Activated CD8-positive, alpha-beta T cell treated with anti-CD3 and anti-CD28 coated beads for 36 hours (primary cell): ENCODE measurements at regions not wholly inside any gene's neighbourhood (a gene's known extent, or its start where the extent isn't known, plus 50 kb on each side); places are given as distances from the start of the nearest gene placed in this dataset.
A peak's percentile ranks its signal among the peaks of the same experiment; 100 is the strongest.
"Not testable (repeated sequence)": the region's sequence is repeated elsewhere in the genome, so short reads cannot be mapped to it uniquely, and the experiment has no call there.

Experiments used
- ATAC-seq: fragments of 200-7000 bp; cut with Tn5 transposase; one replicate; pipeline ENCODE4 v1.10.0; 2021; ENCODE audit warnings: mild to moderate bottlenecking, moderate library complexity
- CTCF ChIA-PET: fragments of 350-600 bp; sonication (Branson Sonifier 250); formaldehyde crosslinking; loops from one replicate; lab custom pipeline; 2021; ENCODE audit warnings: antibody characterized with exemption; lab: Charles Lee
- POLR2A ChIA-PET: fragments of 350-600 bp; sonication (Branson Sonifier 250); formaldehyde crosslinking; loops from one replicate; lab custom pipeline; 2021; ENCODE audit warnings: antibody characterized with exemption; lab: Charles Lee
- DNase-seq: peaks from one replicate; pipeline ENCODE4 v3.0.0-alpha.2; 2020
- H3K27ac Mint-ChIP-seq: one replicate; pipeline ENCODE4 v1.8.0; 2021; ENCODE audit warnings: mild to moderate bottlenecking, mixed read lengths
- H3K27me3 Mint-ChIP-seq: one replicate; pipeline ENCODE4 v1.8.0; 2021; ENCODE audit warnings: mixed read lengths
- H3K36me3 Mint-ChIP-seq: one replicate; pipeline ENCODE4 v1.8.0; 2021; ENCODE audit warnings: low read depth, mixed read lengths
- H3K4me1 Mint-ChIP-seq: one replicate; pipeline ENCODE4 v1.8.0; 2021; ENCODE audit warnings: low read depth, mixed read lengths
- H3K4me3 Mint-ChIP-seq: one replicate; pipeline ENCODE4 v1.8.0; 2021; ENCODE audit warnings: mild to moderate bottlenecking, moderate library complexity, mixed read lengths
- H3K9me3 Mint-ChIP-seq: one replicate; pipeline ENCODE4 v1.8.0; 2021; ENCODE audit warnings: mixed read lengths
- CTCF ChIP-seq: fragments of 200-600 bp; IDR thresholded peaks from one replicate; pipeline ENCODE4 v1.8.0; 2022; ENCODE audit warnings: antibody characterized with exemption, mild to moderate bottlenecking
- intact Hi-C: fragments of 100-400 bp; cut with micrococcal nuclease; formaldehyde crosslinking; loops from one replicate; pipeline ENCODE4 v1.10.0; 2022

DNA sequence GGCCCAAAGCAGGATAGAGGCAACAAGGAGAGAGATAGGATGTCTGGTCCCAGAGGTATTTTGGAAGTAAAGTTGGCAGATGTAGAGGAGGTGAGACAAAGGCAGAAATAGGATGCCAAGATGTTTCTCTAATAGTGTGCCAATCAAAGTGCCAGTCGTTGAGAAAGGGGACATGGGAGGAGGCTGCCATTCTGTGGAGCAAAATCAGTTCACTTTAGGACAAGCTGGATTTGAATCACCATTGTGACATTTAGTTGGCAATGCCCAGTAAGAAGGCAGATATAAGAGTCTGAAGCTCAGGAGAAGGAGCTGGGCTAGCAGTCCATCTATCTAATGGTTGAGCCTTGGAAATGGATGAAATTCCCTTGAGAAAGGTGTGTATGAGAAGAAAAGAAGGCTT, 53.8 kb downstream of the ADRB2 start:
- no peak overlapping the region for H3K27ac Mint-ChIP-seq
- H3K27me3 Mint-ChIP-seq: no peaks in the 10 kb centered on the region
- POLR2A ChIA-PET: no interaction called here
- DNase-seq (no peak), ATAC-seq (no peak)
- CTCF ChIA-PET: interaction anchor here (1.1 to 1.7 kb wide), 2 partner anchors 147 to 149 kb away, joined by 5 read pairs; no protein-coding TSS in a partner anchor
- H3K9me3 Mint-ChIP-seq: no peaks in the 10 kb centered on the region
- TF ChIP-seq CTCF: no peak
- H3K4me3 Mint-ChIP-seq: no peak overlapping the region
- H3K4me1 Mint-ChIP-seq: no peaks in the 10 kb centered on the region
- no peaks in the 10 kb centered on the region for H3K36me3 Mint-ChIP-seq
- intact Hi-C loops: no loop called here

GRCh38 chr5:148880696-148881095, 54.3 kb downstream of the ADRB2 start:
- Mint-ChIP-seq H3K9me3 (no peaks in the 10 kb centered on the region), H3K27me3 (no peaks in the 10 kb centered on the region), H3K36me3 (no peaks in the 10 kb centered on the region), H3K4me3 (no peak overlapping the region), H3K27ac (no peak overlapping the region), H3K4me1 (no peaks in the 10 kb centered on the region)
- ChIA-PET CTCF (interaction anchor here (1.1 to 1.7 kb wide), 2 partner anchors 148 to 150 kb away, joined by 5 read pairs; no protein-coding TSS in a partner anchor), POLR2A (no interaction called here)
- no peak for TF ChIP-seq CTCF
- DNase-seq (no peak), ATAC-seq (no peak)
- intact Hi-C loops: no loop called here

DNA sequence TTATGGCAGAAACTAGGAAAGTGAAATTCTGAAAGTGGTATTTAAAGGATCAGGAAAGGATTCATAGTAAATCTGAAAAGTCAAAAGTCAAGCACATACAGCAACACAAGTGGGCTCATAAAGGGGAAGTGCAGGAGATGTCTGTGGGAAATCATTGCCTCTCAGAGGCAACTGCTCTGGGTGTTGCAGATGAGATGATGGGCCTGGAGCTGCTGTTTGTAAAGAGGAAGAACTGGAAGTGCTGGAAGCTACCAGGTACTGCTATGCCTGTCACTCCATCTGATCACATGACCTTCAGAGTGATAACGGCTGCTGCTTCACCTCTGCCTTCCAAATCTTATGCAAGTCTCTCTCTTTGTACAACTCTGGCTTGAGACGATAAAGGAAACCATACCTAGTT, 55.9 kb downstream of the ADRB2 start:
- intact Hi-C loops: no loop called here
- Mint-ChIP-seq H3K27ac (no peak overlapping the region), H3K36me3 (no peaks in the 10 kb centered on the region), H3K27me3 (no peaks in the 10 kb centered on the region), H3K9me3 (no peaks in the 10 kb centered on the region), H3K4me3 (no peak overlapping the region), H3K4me1 (peaks cover 2% of the 10 kb centered on the region)
- no peak for TF ChIP-seq CTCF
- POLR2A ChIA-PET: no interaction called here
- no peak for ATAC-seq
- no peak for DNase-seq
- CTCF ChIA-PET: no interaction called here

DNA sequence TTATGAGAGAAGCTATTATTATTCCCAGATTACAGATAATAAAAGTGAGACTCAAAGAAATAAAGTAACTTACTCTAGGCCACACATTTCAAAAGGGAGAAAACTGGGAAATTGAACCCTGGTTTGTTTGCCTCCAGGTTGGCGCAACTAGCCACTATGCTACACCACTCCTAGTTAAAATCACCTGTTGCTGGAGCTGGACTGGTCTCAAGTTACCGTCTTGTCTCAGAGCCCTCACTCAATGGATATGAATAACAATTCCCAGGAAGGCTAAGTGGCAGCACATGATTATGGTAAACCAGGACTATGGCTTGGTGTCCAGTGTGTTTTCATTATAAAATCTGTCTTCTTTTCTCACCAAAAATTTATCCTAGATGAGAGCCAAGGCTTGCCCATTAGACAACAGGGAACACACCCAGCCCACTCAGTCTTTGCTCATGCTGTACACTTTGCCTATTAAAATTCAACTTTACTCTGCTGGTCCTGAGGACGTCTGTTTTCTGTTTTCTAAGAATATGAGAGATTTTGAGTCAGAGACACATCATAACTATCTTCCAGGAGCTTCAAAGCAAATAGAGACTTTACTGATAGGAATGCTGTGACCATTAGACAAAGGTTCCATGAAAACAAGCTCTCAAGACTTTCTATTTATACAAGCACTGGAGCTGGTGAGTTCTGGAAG, 58.1 kb downstream of the ADRB2 start:
- ChIA-PET POLR2A (no interaction called here), CTCF (interaction anchor here (0.9 kb wide), 1 partner anchor 63 kb away, joined by 3 read pairs; no protein-coding TSS in a partner anchor)
- Mint-ChIP-seq H3K4me3 (no peak overlapping the region), H3K4me1 (peaks cover 6% of the 10 kb centered on the region), H3K27me3 (peaks cover 3% of the 10 kb centered on the region), H3K9me3 (no peaks in the 10 kb centered on the region), H3K27ac (no peak overlapping the region), H3K36me3 (no peaks in the 10 kb centered on the region)
- ATAC-seq (no peak), DNase-seq (no peak)
- no peak for TF ChIP-seq CTCF
- intact Hi-C loops: no loop called here

DNA sequence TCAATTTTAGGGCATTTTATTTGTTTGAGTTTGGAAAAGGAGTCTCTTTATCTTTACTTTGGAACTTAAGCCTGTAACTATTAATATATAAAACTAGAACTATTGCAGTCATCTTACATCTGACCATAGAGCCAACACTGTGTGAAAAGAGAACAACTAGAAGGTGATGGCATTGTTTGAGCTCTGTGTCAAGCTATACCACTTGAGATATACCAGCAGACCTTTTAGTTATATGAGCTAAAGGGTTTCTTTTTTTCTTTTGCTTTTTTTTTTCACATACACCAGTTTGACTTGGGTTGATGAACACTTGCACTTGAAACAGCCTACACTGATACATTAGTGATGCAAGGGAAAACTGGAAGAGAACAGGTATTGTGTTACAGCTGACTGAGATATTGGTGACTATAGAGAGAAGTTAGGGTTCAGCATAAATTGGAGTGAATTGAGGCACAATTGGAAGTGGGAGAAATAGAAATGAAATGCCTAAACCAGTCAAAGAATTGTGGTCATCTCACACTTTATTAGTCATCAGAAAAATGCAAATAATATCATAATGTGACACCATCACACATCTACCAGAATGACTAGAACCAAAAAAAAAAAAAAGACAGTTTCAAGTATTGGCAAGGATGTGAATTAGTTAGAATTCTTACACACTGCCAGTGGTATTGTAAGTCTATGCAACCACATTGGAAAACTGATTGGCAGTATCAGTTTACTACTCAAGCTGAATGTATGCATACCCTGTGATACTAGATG, 60.9 kb downstream of the ADRB2 start:
- ATAC-seq (peak; percentile 62), DNase-seq (no peak)
- no peak overlapping the region for H3K4me3 Mint-ChIP-seq
- CTCF ChIA-PET: interaction anchor here (1.3 kb wide), 1 partner anchor 156 kb away, joined by 4 read pairs; no protein-coding TSS in a partner anchor
- no peak for TF ChIP-seq CTCF
- peaks cover 8% of the 10 kb centered on the region for H3K9me3 Mint-ChIP-seq
- intact Hi-C loops: no loop called here
- H3K36me3 Mint-ChIP-seq: no peaks in the 10 kb centered on the region
- H3K4me1 Mint-ChIP-seq: peaks cover 6% of the 10 kb centered on the region
- POLR2A ChIA-PET: interaction anchor here (0.6 kb wide), 2 partner anchors 19 to 77 kb away, joined by 3 to 4 read pairs; no protein-coding TSS in a partner anchor
- H3K27me3 Mint-ChIP-seq: peaks cover 18% of the 10 kb centered on the region
- H3K27ac Mint-ChIP-seq: no peak overlapping the region

DNA sequence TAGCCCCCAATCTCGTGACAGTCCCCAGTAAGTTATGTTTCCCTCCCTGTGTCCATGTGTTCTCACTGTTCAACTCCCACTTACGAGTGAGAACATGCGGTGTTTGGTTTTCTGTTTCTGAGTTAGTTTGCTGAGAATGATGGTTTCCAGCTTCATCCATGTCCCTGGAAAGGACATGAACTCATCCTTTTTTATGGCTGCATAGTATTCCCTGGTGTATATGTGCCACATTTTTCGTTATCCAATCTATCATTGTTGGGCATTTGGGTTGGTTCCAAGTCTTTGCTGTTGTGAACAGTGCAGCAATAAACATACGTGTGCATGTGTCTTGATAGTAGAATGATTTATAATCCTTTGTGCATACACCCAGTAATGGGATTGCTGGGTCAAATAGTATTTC, 63.5 kb downstream of the ADRB2 start:
- H3K4me1 Mint-ChIP-seq, ATAC-seq, POLR2A ChIA-PET, DNase-seq, H3K36me3 Mint-ChIP-seq, intact Hi-C loops, H3K27ac Mint-ChIP-seq, H3K4me3 Mint-ChIP-seq: not testable (repeated sequence)
- CTCF ChIA-PET: interaction anchor here (1.2 kb wide), 1 partner anchor 10 kb away, joined by 3 read pairs; no protein-coding TSS in a partner anchor
- H3K9me3 Mint-ChIP-seq: peaks cover 13% of the 10 kb centered on the region
- H3K27me3 Mint-ChIP-seq: peaks cover 24% of the 10 kb centered on the region

DNA sequence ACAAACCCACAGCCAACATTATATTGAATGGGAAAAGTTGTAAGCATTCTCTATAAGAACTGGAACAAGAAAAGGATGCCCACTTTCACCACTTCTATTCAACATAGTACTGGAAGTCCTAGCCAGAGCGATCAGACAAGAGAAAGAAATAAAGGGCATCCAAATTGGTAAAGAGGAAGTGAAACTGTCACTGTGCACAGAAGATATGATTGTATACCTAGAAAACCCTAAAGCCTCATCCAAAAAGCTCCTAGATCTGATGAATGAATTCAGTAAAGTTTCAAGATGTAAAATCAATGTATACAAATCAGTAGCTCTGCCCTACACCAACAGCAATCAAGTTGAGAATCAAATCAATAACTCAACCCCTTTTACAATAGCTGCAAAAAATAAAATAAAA, 69.0 kb downstream of the ADRB2 start:
- ATAC-seq, H3K27ac Mint-ChIP-seq, DNase-seq, CTCF ChIA-PET, H3K4me1 Mint-ChIP-seq, POLR2A ChIA-PET, H3K4me3 Mint-ChIP-seq, intact Hi-C loops, H3K9me3 Mint-ChIP-seq, H3K36me3 Mint-ChIP-seq: not testable (repeated sequence)
- peaks cover 15% of the 10 kb centered on the region for H3K27me3 Mint-ChIP-seq
